PC-3 (cell line): ENCODE measurements at regions not wholly inside any gene's neighbourhood (a gene's known extent, or its start where the extent isn't known, plus 50 kb on each side); places are given as distances from the start of the nearest gene placed in this dataset.
"Not testable (repeated sequence)": the region's sequence is repeated elsewhere in the genome, so short reads cannot be mapped to it uniquely, and the experiment has no call there.

Source experiments
- ATAC-seq: fragments of 200-7000 bp; cut with Tn5 transposase; 2 replicates; pipeline ENCODE4 v1.9.1; 2020; ENCODE audit warnings: mild to moderate bottlenecking, moderate library complexity
- BruUV-seq: library from RNA; stranded (reverse); fragments of 400-500 nt; replicated peaks from 2 replicates; lab custom pipeline; 2021; lab: Mats Ljungman, UMichigan
- CTCF ChIA-PET: fragments of 300-600 bp; sonication (Branson Sonifier 250); formaldehyde crosslinking; loops from one replicate; lab custom pipeline; 2022; ENCODE audit warnings: antibody characterized with exemption; lab: Charles Lee
- POLR2A ChIA-PET: fragments of 300-600 bp; sonication (Branson Sonifier 250); formaldehyde crosslinking; loops from one replicate; lab custom pipeline; 2022; ENCODE audit warnings: antibody characterized with exemption; ENCODE audit not compliant: unreplicated experiment; lab: Charles Lee
- DNase-seq: peaks from one replicate; pipeline ENCODE4 v3.0.0-alpha.2; 2015
- H2AFZ ChIP-seq: fragments of 300-600 bp; sonication (generic); 2 replicates; pipeline ENCODE4 v1.6.0; 2016; ENCODE audit warnings: antibody characterized with exemption, low read length
- H3F3A ChIP-seq: fragments of 300-600 bp; sonication (generic); one replicate; pipeline ENCODE4 v1.6.0; 2017; ENCODE audit warnings: antibody characterized with exemption, low read length, control low read depth, mild to moderate bottlenecking; ENCODE audit not compliant: unreplicated experiment
- H3K27ac ChIP-seq: fragments of 300-600 bp; sonication (generic); 2 replicates; pipeline ENCODE4 v1.5.1; 2016; ENCODE audit warnings: mild to moderate bottlenecking, low read length
- H3K27me3 ChIP-seq: fragments of 300-600 bp; sonication (generic); 2 replicates; pipeline ENCODE4 v1.6.1; 2016; ENCODE audit warnings: low read length, mixed read lengths
- H3K36me3 ChIP-seq: fragments of 300-600 bp; sonication (generic); 2 replicates; pipeline ENCODE4 v1.6.1; 2016; ENCODE audit warnings: low read depth, mixed run types, low read length, mixed read lengths
- H3K4me1 ChIP-seq: fragments of 300-600 bp; sonication (generic); 2 replicates; pipeline ENCODE4 v1.5.1; 2016; ENCODE audit warnings: low read length; ENCODE audit not compliant: insufficient read depth
- H3K4me2 ChIP-seq: fragments of 300-600 bp; sonication (generic); 2 replicates; pipeline ENCODE4 v1.6.0; 2016; ENCODE audit warnings: low read length
- H3K4me3 ChIP-seq: fragments of 300-600 bp; sonication (generic); 2 replicates; pipeline ENCODE4 v1.5.1; 2016; ENCODE audit warnings: mild to moderate bottlenecking, low read length, mixed read lengths
- H3K79me2 ChIP-seq: fragments of 300-600 bp; sonication (generic); 2 replicates; pipeline ENCODE4 v1.6.1; 2017; ENCODE audit warnings: low read length, mixed read lengths
- H3K9ac ChIP-seq: fragments of 300-600 bp; sonication (generic); 2 replicates; pipeline ENCODE4 v1.6.0; 2016; ENCODE audit warnings: mild to moderate bottlenecking, low read length
- H3K9me2 ChIP-seq: fragments of 300-600 bp; sonication (generic); replicated peaks from 2 replicates; pipeline ENCODE4 v1.6.1; 2016; ENCODE audit warnings: mixed run types, low read length, mixed read lengths
- H3K9me3 ChIP-seq: fragments of 300-600 bp; sonication (generic); 2 replicates; pipeline ENCODE4 v1.6.1; 2016; ENCODE audit warnings: low read length, mixed read lengths
- H4K20me1 ChIP-seq: fragments of 300-600 bp; sonication (generic); 2 replicates; pipeline ENCODE4 v1.6.1; 2016; ENCODE audit warnings: low read length, mixed read lengths
- CTCF ChIP-seq: fragments of 300-600 bp; sonication (generic); conservative IDR thresholded peaks from 2 replicates; pipeline ENCODE4 v1.5.1; 2017; ENCODE audit warnings: antibody characterized with exemption, low read depth, mild to moderate bottlenecking, low read length
- EZH2 ChIP-seq: fragments of 300-600 bp; sonication (generic); IDR thresholded peaks from one replicate; pipeline ENCODE4 v1.6.1; 2017; ENCODE audit warnings: antibody characterized with exemption, mild to moderate bottlenecking, low read length; ENCODE audit not compliant: unreplicated experiment
- EZH2phosphoT487 ChIP-seq: fragments of 300-600 bp; sonication (generic); IDR thresholded peaks from 2 replicates; pipeline ENCODE4 v1.6.1; 2018; ENCODE audit warnings: mild to moderate bottlenecking, antibody characterized with exemption, low read length, borderline replicate concordance
- intact Hi-C: fragments of 100-400 bp; cut with micrococcal nuclease; formaldehyde crosslinking; loops from 2 replicates; pipeline ENCODE4 v1.9.0; 2023

- DNase-seq (peak; percentile 55), ATAC-seq (peak; percentile 80)
- BruUV-seq, result no TSS peak
- POLR2A ChIA-PET, result no interaction called here
- no peak for TF ChIP-seq EZH2
- TF ChIP-seq EZH2phosphoT487, result no peak
- TF ChIP-seq CTCF, result peak; percentile 50
- Histone ChIP-seq H3K27me3 (no peaks in the 10 kb centered on the region), H3K27ac (no peak overlapping the region), H3K4me3 (no peak overlapping the region), H2AFZ (no peak overlapping the region), H4K20me1 (no peaks in the 10 kb centered on the region), H3K79me2 (no peaks in the 10 kb centered on the region), H3K9me2 (no peaks in the 10 kb centered on the region), H3K9ac (no peak overlapping the region), H3F3A (no peaks in the 10 kb centered on the region), H3K9me3 (no peaks in the 10 kb centered on the region), H3K36me3 (no peaks in the 10 kb centered on the region), H3K4me2 (peak overlapping the region; percentile 23; the same call in 1 of the 2 replicates), H3K4me1 (no peaks in the 10 kb centered on the region)
- intact Hi-C loops, result no loop called here
- CTCF ChIA-PET, result no interaction called here
Measured at GRCh38 chr21:28018741-28019669, 973.7 kb downstream of the LTN1 start.

GRCh38 chr21:28018213-28018612 lies 974.5 kb downstream of the LTN1 start:
- no peaks in the 10 kb centered on the region for H4K20me1 ChIP-seq
- no peaks in the 10 kb centered on the region for H3F3A ChIP-seq
- intact Hi-C loops, result no loop called here
- no peak overlapping the region for H2AFZ ChIP-seq
- H3K4me3 ChIP-seq, result no peak overlapping the region
- no peaks in the 10 kb centered on the region for H3K27me3 ChIP-seq
- H3K9me2 ChIP-seq, result no peaks in the 10 kb centered on the region
- H3K27ac ChIP-seq, result no peak overlapping the region
- no TSS peak for BruUV-seq
- TF ChIP-seq EZH2phosphoT487 (no peak), CTCF (no peak), EZH2 (no peak)
- CTCF ChIA-PET, result no interaction called here
- ATAC-seq (no peak), DNase-seq (no peak)
- no peaks in the 10 kb centered on the region for H3K79me2 ChIP-seq
- no peak overlapping the region for H3K9ac ChIP-seq
- POLR2A ChIA-PET, result no interaction called here
- no peak overlapping the region for H3K4me2 ChIP-seq
- no peaks in the 10 kb centered on the region for H3K36me3 ChIP-seq
- H3K4me1 ChIP-seq, result no peaks in the 10 kb centered on the region
- no peaks in the 10 kb centered on the region for H3K9me3 ChIP-seq

- H3F3A ChIP-seq, result no peaks in the 10 kb centered on the region
- CTCF ChIA-PET, result no interaction called here
- H3K4me1 ChIP-seq, result no peaks in the 10 kb centered on the region
- DNase-seq, result no peak
- no peak overlapping the region for H2AFZ ChIP-seq
- no peak overlapping the region for H3K27ac ChIP-seq
- H3K4me2 ChIP-seq, result no peak overlapping the region
- ATAC-seq, result no peak
- intact Hi-C loops, result no loop called here
- H4K20me1 ChIP-seq, result no peaks in the 10 kb centered on the region
- H3K9me2 ChIP-seq, result no peaks in the 10 kb centered on the region
- no peak for TF ChIP-seq CTCF
- TF ChIP-seq EZH2phosphoT487, result no peak
- no peak for TF ChIP-seq EZH2
- H3K4me3 ChIP-seq, result no peak overlapping the region
- no peak overlapping the region for H3K9ac ChIP-seq
- no peaks in the 10 kb centered on the region for H3K27me3 ChIP-seq
- no peaks in the 10 kb centered on the region for H3K79me2 ChIP-seq
- no peaks in the 10 kb centered on the region for H3K36me3 ChIP-seq
- no TSS peak for BruUV-seq
- POLR2A ChIA-PET, result no interaction called here
- no peaks in the 10 kb centered on the region for H3K9me3 ChIP-seq
Measured at GRCh38 chr21:28016571-28016970, 976.1 kb downstream of the LTN1 start.

- H3K4me1 ChIP-seq, CTCF ChIA-PET, H3K36me3 ChIP-seq, POLR2A ChIA-PET, H3K27me3 ChIP-seq, intact Hi-C loops, BruUV-seq, H4K20me1 ChIP-seq, ATAC-seq, H3K79me2 ChIP-seq, H3K27ac ChIP-seq, DNase-seq, H3F3A ChIP-seq, H3K9me2 ChIP-seq, H3K4me2 ChIP-seq, H3K4me3 ChIP-seq, H3K9ac ChIP-seq, H2AFZ ChIP-seq, H3K9me3 ChIP-seq: not testable (repeated sequence)
Measured at GRCh38 chr21:28013123-28013522, 979.6 kb downstream of the LTN1 start.
